GM12878 (cell line): ENCODE measurements at regions not wholly inside any gene's neighbourhood (a gene's known extent, or its start where the extent isn't known, plus 50 kb on each side); places are given as distances from the start of the nearest gene placed in this dataset.

Experiments used
- MXI1 ChIP-seq: fragments of 150-350 bp; IDR thresholded peaks from 2 replicates; pipeline ENCODE4 v1.6.1; 2011; ENCODE audit warnings: low read depth, mild to moderate bottlenecking, inconsistent platforms, low read length, improper control_type of control experiment
- POLR2A ChIP-seq: IDR thresholded peaks from 2 replicates; pipeline ENCODE4 v1.6.1; 2011; ENCODE audit warnings: low read depth, mild to moderate bottlenecking, low read length
- POLR2AphosphoS5 ChIP-seq: IDR thresholded peaks from 2 replicates; pipeline ENCODE4 v1.6.1; 2011; ENCODE audit warnings: mild to moderate bottlenecking, low read length, inconsistent platforms
- RB1 ChIP-seq: fragments of 450-650 bp; formaldehyde crosslinking; IDR thresholded peaks from 2 replicates; pipeline ENCODE4 v1.6.1; 2017; ENCODE audit warnings: mild to moderate bottlenecking, borderline replicate concordance
- SIX5 ChIP-seq: IDR thresholded peaks from 2 replicates; pipeline ENCODE4 v1.6.1; 2011; ENCODE audit warnings: mild to moderate bottlenecking, low read depth, low read length, moderate library complexity; ENCODE audit not compliant: severe bottlenecking
- STAT3 ChIP-seq: IDR thresholded peaks from 2 replicates; pipeline ENCODE4 v1.6.1; 2011; ENCODE audit warnings: low read depth, low read length, improper control_type of control experiment
- TCF7 ChIP-seq: IDR thresholded peaks from 2 replicates; pipeline ENCODE4 v1.6.1; 2014; ENCODE audit warnings: antibody characterized with exemption, borderline replicate concordance
- YY1 ChIP-seq: IDR thresholded peaks from 2 replicates; pipeline ENCODE4 v1.6.1; 2011; ENCODE audit warnings: low read depth, mild to moderate bottlenecking, low read length
- TF ChIP-seq, protein P1 (sequence below), 3 experiments: IDR thresholded peaks in 2 of 3; conservative IDR thresholded peaks in 1 of 3; 2 replicates each; pipeline ENCODE4 v1.5.1; 2011; ENCODE audit warnings: low read depth in 3 of 3, low read length in 3 of 3, mild to moderate bottlenecking in 3 of 3, control low read depth in 2 of 3, moderate library complexity in 2 of 3, inconsistent platforms in 1 of 3, mixed read lengths in 1 of 3; ENCODE audit not compliant: control insufficient read depth in 2 of 3, insufficient read depth in 1 of 3; ENCODE audit errors: extremely low read depth in 1 of 3

DNA sequence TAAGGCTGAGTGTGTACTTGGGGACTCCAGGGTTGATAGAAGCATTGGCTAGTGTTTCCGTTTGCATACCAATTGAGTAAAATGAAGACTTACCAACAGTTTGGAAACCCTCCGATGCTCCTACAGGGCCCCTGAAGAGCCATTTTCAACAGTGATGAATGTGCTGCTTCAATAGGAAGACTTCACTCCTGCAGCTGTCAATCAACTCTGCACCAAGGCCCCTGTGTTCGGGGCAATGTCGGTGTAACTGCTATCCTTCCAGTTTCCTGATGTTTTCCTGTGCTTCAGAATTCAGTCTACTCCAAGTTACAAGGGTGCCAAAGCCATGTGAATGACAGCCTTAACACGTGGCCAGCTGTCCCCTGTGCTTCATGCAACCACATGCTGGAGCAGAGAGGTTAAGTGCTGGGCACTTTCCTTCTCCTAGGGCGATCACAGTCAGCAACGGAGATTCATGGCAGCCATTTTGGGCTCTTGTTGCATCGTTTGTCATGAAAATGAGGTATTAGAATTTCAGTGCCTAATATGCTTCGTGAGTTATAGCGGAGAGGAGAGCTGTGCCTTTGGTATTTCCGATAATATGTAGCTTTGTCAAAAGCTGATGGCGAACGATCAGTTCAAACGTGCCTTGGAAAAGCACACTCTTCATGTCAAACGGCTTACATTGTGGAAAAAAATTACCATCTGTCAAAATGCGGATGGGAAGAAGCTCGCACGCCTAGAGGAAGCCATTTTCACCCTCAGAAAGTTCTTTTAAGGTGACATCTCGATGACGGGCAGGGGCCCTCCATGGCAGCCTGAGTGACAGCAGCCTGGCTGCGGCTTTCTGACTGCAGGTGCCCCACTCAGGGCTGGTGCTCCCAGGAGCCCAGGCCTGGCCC, 287.8 kb downstream of the ACTR3B start:
- TF ChIP-seq POLR2A (no peak), SIX5 (no peak), POLR2AphosphoS5 (no peak), YY1 (no peak), STAT3 (no peak), MXI1 (no peak), TCF7 (no peak), RB1 (no peak)
- TF ChIP-seq, protein P1, sequence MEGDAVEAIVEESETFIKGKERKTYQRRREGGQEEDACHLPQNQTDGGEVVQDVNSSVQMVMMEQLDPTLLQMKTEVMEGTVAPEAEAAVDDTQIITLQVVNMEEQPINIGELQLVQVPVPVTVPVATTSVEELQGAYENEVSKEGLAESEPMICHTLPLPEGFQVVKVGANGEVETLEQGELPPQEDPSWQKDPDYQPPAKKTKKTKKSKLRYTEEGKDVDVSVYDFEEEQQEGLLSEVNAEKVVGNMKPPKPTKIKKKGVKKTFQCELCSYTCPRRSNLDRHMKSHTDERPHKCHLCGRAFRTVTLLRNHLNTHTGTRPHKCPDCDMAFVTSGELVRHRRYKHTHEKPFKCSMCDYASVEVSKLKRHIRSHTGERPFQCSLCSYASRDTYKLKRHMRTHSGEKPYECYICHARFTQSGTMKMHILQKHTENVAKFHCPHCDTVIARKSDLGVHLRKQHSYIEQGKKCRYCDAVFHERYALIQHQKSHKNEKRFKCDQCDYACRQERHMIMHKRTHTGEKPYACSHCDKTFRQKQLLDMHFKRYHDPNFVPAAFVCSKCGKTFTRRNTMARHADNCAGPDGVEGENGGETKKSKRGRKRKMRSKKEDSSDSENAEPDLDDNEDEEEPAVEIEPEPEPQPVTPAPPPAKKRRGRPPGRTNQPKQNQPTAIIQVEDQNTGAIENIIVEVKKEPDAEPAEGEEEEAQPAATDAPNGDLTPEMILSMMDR (IDR thresholded peaks at IDR 0.05 in 2 of 3, conservative IDR thresholded peaks at IDR 0.05 in 1 of 3; ENCODE audit: control insufficient read depth in 2 of 3, extremely low read depth in 1 of 3, insufficient read depth in 1 of 3, low read depth in 3 of 3, low read length in 3 of 3): no peak
